WI38 (cell line): ENCODE measurements at regions not wholly inside any gene's neighbourhood (a gene's known extent, or its start where the extent isn't known, plus 50 kb on each side); places are given as distances from the start of the nearest gene placed in this dataset.

Experiments
- H3K4me3 ChIP-seq: 2 replicates; pipeline ENCODE4 v1.5.1; 2011; ENCODE audit warnings: low read depth, mild to moderate bottlenecking, control low read depth, low read length
- CTCF ChIP-seq: IDR thresholded peaks from 2 replicates; pipeline ENCODE4 v1.5.1; 2012; ENCODE audit warnings: low read depth, mild to moderate bottlenecking, control low read depth, low read length

GRCh38 chr1:17930635-17931034 lies 175.5 kb downstream of the ACTL8 start:
- H3K4me3 ChIP-seq = no peak overlapping the region
- TF ChIP-seq CTCF = no peak

DNA sequence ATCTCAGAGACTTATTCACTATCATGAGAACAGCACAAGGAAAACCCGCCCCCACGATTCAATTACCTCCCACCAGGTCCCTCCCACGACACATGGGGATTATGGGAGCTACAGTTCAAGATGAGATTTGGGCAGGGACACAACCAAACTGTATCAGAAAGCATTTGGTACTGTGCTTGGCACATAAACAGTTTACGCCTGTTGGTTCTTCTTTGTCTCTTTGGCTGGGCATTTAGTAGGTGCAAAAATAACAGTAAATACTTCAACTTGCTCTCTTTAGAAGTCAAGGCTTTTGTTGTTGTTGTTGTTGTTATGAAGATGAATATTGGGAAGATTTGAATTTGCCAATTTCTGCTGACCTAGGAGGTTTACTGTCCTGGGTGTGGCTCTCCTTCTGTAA lies 175.4 kb upstream of the IGSF21 start:
- TF ChIP-seq CTCF = no peak
- no peak overlapping the region for H3K4me3 ChIP-seq

DNA sequence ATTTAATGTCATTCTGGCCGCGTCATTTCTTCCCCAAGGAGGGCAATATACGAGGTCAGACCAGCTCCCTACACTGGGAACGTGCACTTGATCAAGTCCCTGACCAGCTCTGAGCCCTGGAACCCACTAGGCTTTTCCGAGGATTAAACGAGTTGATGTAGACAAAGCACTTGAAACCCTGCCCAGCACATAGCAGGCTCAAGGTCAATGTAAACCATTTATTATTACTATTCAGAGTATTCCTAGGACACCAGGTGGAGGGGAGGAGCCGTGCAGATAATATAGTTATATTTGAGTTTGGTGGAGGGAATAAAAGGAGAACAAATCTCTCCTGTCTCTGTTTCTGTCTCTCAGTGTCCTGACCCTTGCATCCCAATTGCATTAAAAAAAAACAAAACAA lies 174.1 kb upstream of the IGSF21 start:
- TF ChIP-seq CTCF = no peak
- no peak overlapping the region for H3K4me3 ChIP-seq

DNA sequence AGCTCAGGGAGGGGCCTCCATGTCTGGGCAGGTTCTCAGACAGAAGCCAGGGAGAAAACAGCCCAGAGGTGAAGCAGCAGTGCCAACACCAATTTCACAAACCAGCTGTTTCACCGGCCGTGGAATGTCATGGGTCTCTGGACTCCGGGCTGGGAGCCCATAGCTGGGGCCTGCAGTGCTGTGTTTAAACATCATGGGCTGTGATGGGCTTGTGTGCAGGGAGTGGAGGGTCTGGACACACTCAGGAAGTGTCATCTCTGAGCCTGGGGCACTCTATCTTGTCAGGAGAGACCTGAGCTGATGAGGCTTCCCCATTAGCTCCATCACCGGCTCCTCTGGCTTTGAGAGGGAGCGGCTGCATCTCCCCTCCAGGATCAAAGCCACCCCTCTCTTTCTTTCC lies 173.6 kb upstream of the IGSF21 start:
- no peak for TF ChIP-seq CTCF
- H3K4me3 ChIP-seq = no peak overlapping the region

DNA sequence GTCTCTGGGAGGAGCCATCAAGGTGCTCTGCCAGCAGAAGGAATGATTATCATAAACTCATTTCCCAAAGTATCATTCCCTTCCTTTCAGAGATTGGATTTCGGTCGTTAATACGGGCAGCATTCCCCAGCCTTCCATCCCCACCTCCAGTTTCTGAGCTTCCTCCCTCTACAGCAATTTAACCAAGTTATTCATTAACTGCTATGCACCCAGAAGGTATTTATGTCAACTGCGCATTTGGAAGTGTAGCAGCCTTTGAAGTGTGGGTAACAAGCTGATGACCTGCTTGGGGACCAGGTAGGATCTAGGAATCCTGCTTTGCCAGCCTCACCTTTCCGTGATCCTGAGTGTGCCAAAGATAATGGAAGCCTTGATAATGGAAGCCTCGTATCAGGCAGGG lies 172.4 kb upstream of the IGSF21 start:
- no peak for TF ChIP-seq CTCF
- H3K4me3 ChIP-seq = no peak overlapping the region

DNA sequence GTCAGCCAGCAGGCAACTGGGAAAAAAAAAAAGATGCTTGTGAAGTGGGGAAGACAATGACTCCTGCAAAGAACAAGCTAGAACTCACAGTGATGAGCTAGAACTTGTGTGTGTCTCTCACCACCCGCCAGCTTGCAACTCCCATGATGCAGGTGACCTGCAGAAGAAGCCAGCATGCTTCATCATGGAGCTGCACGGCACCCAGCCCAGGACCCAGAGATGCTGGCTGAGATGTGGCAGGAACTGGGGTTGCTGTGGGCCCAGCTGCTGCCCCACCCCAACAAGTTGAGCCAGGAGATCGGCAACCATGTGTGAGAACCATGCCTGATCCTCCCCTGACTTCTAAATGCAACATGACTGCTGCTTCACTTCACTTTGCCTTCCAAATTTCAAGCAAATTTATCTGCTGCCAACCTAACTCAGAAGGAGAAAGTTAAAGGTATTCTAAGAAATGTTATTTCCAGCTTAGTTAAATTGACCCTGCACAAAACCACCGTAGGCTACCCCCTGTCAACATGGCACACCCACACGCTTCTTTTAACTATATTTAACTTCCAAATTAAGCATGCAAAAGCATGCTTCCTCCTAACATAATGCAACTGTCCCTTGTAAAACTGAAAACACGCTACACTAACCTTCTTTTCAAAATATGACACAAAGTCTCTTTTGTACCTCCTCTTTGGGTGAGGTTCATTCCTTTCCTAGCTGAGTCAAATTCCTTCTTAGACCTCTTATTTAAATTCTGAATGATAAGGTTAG lies 166.0 kb upstream of the IGSF21 start:
- no peak overlapping the region for H3K4me3 ChIP-seq
- no peak for TF ChIP-seq CTCF

- no peak for TF ChIP-seq CTCF
- no peak overlapping the region for H3K4me3 ChIP-seq
These were observed 164.1 kb upstream of the IGSF21 start for GRCh38 chr1:17943506-17943905.
